DMS 273 (cell line): ENCODE measurements at regions not wholly inside any gene's neighbourhood (a gene's known extent, or its start where the extent isn't known, plus 50 kb on each side); places are given as distances from the start of the nearest gene placed in this dataset.
"Not testable (repeated sequence)": the region's sequence is repeated elsewhere in the genome, so short reads cannot be mapped to it uniquely, and the experiment has no call there.

Experiments used
- DNase-seq: peaks from one replicate; lab custom pipeline; 2025; ENCODE audit not compliant: unreplicated experiment; lab: John Stamatoyannopoulos, UW

DNA sequence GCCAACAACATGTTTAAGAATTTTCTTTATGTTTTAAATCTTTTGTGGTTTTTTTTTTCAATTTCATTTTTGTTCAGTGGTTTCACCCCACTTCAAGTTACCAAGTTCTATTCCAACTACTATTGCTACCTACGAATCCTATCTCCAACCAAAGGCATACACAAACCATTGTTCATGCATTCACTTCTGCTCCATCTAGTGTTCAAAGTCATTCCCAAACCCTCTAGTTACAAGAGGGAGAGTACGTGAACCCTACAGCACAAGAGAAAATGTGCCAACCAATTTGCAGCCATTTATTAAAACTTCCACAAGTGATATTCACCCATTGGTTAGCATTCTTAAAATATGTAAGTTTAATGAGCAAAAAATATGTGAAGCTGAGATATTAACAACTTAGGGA, 295.1 kb upstream of the KYNU start:
- DNase-seq = no peak

DNA sequence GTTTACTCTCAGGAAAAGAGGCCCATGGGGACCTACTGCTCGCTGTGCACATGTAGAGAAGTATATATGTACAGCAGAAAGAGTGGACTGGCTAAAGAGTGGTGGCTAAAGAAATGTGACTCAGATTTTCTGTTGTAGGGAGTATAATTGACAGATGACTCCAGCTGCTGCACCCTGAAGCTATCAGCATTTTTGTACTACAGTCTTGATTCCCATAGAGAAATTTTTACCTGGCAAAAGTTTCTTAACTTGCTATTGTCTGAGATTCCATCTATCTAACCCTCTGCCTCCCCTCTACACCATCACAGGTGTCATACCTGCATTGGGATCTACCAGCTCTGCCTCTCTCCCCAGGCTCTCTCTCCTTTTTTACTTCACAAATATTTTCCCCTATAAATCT, 296.0 kb upstream of the KYNU start:
- no peak for DNase-seq

DNA sequence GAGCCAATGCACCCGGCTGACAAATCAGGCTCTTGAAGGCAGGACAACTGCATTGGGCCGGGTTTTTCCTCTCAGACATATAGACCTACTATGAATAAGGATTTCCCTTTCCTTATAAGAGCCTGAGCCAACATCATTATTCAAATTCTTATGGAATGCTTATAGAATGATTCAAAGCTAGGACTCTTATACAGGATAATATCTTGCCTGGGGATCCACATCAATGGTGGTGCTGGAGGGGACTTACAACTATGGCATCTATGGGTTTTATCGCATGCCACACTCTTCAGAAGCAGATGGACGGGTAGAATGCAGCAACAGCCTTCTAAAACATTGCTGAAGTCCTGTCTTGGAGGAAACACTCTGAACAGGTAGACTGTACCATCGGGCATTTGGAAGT, 296.8 kb upstream of the KYNU start:
- DNase-seq = no peak

DNA sequence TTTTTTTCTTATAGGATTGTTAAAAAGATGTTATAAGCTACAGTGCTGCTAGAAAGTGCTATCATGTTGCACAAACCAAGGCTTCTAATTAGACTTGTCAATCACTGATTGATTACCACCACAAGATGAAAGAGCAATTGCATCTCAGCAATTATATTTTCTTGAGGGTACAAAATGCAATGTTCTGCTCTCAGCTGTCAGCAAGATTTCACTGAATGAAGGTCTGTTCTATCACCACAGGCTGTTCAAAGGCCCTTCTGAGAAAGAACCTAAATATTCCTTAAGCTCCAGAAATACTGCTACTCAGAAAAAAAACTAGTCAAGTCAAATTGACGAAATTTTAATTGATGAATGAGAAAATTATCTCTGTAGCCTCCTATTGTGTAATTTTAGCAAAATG, 301.9 kb upstream of the KYNU start:
- no peak for DNase-seq

DNA sequence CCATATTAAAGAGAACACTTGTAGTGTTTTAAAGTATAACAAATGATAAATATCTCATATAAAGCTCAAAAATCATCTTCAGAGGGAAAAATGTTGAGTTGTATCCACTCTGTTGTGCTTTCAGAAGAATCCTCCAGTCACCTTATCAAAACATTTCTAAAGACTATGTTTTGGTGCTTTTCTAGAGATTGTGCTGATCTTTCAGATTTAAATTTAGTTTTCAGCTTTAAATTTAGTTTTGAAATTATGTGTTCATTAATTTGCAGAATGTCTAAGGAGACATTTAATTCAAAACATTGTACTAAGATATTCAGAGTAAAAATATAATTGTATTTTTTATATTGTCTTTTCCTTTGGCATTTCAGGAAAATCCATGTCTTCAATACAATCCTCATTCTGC, 303.1 kb upstream of the KYNU start:
- no peak for DNase-seq

DNA sequence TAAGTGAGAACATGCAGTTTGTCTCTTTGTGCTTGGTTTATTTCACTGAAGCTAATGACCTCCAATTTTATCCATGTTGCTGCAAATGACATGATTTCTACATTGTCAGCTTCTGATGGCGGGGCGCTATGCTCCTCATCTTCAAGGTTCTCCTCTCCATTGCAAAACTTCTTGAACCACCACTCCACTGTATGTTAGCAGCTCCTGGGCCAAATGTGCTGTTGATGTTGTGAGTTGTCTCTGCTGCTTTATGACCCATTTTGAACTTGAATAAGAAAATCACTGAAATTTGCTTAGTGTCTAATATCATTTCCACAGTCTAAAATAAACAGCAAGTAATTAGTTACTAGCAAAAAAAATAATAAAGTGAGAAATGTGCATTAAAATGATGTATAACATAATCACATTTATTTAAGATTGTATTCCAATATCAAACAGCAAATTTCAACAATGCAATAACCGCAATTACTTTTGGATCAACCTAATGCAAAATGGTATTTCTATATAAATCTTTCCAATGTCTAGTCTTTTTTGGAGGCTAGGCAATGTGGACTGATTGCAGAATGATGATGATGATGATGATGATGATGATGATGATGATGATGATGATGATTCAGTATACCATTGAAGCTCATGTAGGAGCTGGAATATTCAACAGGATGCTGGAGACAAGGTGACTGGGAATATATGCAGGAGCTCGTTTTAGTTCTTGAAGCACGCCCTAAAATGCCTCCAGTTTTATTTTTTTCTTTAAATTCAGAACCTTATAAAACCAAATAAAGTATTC, 304.9 kb upstream of the KYNU start:
- no peak for DNase-seq

DNA sequence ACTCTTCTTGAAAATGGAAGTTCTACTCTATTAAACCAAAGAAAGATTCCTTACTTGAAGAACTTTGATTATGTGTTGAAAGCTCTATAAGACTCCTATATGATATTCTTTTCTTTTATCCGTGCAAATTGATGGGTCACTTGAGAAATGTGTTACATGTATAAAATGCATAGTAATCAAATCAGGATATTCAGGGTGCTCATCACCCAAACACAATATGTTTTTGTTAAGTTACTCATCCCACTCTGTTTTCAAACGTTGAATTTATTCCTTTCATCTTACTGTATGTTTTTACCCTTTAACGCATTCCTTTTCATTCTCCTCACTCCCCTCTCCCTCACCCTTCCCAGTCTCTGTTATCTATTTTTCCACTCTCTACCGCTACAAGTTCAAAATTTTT, 305.5 kb upstream of the KYNU start:
- DNase-seq = no peak

DNA sequence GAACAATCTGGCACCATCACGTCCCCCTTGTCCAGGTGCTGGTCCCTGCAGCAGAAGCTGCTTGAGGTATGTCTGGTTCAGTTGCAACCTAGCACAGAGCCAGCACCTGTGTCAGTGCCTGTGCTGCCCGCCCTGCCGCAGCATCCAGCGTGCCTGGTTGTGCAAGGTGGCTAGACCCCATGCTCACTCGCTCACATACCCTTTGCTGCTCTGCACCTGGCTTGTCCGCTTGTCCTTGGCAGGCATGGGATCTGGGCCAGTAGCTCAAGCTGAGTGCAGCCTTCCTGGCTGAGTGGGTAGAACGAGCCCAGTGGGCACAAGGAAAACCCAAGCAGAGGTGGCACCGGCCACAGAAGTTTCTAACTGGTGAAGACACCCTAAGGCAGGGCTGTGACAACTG, 314.6 kb upstream of the KYNU start:
- no peak for DNase-seq

DNA sequence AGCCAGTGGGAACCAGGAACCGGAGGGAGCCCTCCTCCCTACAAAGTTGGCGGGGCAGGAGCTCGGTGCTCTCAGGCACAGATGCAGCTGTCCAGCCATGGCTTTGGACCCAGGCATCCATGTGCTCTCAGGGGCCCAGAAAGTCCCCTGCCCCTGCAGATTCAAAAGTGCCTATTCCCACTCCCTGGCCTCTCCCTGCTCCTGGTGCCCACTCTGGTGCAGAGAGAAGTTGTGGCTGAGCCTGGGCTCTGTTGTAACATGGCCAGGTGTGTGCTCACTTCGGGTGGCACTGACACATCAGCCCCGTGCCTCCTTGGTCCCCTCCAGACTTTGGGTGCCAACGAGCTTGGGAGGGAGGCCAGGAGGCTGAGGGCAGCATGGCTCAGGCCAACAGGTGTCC, 315.8 kb upstream of the KYNU start:
- no peak for DNase-seq

DNA sequence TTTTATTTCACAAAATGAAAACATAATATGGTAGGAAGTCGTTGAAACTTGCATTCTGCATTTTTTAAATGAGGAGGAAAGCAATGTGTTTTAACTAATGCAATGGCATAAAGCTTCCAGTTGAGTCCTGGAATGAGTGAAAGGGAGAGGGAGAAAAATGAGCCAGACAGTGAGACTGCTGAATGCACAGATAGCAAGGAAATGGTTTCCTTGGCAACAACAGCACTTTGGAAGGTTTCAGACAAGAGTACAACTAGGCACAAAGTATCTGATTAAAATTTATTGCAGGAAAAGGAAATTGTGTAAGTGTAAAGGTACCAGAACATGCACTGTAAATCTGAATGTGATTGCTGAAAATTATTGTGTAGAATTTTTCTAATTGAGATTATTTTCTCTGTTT, 320.1 kb upstream of the KYNU start:
- no peak for DNase-seq

DNA sequence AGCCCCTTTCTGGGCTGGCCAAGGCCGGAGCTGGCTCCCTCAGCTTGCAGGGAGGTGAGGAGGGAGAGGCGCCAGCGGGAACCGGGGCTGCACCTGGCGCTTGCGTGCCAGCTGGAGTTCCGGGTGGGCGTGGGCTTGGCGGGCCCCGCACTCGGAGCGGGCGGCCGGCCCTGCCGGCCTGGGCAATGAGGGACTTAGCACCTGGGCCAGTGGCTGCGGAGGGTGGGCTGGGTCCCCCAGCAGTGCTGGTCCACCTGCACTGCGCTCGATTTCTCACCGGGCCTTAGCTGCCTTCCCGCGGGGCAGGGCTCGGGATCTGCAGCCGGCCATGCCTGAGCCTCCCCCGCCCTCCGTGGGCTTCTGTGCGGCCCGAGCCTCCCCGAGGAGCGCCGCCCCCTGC, 331.5 kb upstream of the KYNU start:
- not testable (repeated sequence) for DNase-seq

DNA sequence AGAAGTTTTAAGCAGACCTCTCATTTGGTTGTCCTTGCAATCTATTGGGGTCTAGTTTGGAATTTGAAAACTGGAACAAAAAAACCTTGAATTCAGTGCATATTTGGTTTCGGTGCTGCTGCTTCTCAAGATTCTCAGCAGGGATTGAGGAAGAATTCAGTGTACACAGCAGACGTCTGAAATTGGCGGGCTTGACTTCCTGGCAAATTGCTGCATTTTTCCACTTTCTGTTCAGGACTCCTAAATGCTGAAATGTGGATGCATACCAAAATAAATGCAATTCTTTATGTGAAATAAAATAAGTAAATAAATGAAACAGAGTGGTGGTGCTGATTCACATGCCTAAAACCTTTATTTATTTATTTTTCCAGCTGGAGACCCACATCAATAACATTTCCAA, 332.4 kb upstream of the KYNU start:
- DNase-seq = no peak

DNA sequence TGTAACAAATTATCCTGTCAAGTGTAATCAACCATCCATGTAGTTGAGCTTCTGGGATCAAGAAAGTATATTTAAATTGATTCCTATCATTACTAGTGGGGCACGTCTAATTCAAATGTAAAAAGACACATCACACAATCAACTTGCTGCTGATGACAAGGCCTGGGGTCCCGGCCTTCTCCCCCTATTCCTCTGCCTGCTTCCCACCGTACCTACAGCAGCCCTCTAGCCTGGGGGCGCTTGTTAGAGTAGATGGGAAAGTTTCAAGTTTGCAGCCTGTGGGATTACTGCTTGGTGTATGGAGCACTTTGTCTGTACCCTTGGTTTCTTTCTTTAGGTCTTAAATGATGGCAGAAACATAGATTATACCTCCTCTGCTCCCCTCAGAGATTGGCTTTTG, 333.3 kb upstream of the KYNU start:
- DNase-seq = no peak

DNA sequence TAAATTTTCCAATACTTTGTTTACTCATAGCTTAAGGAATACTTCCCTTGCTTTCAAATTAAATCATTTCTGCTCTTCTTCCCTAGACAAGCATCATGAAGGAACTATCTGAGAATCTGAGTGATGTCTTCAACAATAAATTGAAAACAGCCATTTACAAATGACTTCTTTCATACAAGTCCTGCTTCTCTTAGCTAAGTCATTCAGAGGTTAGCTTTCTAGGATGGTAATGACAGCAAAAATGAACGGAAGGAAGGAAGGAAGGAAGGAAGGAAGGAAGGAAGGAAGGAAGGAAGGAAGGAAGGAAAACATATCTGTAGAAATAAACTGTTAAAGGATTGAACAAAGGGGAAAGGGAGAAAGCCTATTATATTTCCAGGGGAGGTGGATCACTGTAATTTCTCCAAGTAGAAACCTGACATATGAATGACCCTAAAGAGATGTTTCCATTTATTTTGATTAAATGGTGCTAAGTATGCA, 335.0 kb upstream of the KYNU start:
- no peak for DNase-seq

DNA sequence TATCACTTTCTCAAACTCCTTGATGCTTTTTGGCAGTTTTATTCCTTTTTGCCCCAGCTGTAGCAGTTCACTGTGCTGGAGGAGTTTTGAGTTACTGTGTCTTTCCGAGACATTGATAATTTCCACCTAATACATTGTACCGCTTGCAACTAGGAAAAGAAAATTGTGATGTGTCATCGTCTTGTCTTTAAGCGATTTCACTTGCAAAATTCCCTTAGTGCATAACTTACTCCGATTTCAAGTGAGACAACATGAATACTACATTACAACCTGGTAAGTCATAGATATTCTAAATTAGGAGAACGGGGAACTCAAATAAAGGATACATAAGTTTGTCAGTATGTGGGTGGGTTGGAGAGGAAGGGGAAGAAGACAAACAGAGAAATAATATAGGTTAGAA, 340.5 kb upstream of the KYNU start:
- no peak for DNase-seq

DNA sequence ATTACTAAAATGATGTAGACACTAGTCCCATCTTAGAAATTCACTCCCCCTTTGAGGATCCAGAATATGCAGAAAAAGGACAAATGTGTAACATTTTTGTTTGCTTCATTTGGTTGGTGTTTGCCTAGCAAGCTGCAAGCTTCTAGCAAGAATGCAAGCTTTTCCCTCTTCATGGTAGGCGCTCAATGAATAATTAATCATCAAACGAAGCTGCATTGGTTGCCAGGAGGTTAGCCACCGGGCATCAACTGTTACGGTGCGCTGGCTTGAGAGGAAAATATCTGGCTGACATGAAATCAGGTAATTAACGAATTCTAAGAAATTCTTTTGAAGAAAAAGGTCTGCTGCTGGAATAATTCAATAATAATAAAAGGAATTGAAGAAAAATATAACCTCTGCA, 341.0 kb upstream of the KYNU start:
- no peak for DNase-seq

DNA sequence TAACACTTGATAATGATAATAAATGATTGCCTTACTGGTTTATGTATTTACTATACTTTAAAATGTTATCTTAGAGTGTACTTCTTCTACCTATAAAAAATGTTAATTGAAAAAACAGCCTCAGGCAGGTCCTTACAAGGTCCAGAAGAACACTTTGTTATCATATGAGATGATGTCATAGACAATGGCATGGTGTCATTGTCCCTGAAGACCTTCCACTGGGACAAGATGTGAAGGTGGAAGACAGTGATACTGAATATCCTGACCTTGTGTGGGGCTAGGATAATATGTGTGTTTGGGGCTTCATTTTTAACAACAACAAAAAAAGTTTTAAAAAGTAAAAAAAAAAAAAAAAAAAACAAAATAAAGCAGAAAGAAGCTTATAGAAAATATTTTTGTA, 342.2 kb upstream of the KYNU start:
- no peak for DNase-seq

DNA sequence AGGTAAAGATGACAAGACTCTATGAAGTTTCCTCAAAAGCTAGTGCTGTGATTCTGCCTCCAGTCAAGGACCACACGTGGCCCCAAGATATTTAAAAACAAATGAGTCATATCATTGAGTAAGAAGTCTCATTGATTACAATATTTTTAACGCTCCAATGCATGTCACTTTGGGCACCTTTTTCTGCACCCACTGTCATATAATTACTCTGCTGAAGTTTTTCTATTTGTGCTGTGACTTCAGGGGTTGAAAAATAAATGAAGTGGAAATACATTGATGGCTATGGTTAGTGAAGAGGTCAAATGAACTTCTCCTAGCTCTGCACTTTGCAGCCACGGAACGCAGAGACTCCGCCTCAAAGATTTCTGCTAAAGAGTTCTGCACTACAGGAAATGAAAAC, 344.3 kb upstream of the KYNU start:
- no peak for DNase-seq

DNA sequence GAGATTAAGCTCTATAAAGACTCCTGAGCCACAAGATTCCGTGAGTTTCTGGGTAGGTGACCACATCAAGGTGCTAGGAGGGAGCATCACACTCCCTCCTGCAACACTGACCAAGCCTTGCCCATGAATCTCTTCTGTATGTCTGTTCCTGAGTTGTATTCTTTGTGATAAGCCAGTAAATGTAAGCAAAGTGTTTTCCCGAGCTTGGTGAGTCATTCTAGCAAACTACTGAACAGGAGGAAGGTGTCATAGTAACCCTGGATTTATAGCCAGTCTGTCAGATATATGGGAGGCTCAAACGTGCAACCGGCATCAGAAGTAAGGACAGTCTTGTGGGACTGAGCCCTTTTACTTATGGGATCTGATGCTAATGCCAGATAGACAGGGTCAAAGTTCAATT, 346.1 kb upstream of the KYNU start:
- DNase-seq = no peak

DNA sequence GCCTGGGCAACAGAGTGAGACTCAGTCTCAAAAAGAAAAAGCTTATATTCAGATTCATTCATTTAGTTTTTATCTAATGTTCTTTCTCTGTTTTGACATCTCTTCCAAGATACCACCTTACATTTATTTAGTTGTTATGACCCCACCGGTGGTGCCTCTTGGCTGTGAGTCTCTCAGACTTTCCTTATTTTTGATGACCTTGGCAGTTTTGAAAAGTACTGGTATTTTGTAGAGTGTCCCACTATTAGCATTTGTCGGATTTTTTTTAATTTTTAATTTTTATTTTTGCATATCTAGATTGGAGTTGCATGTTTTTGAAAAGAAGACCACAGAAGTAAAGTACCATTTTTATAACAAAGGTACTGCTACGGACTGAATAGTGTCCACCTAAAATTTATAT, 351.7 kb upstream of the KYNU start:
- no peak for DNase-seq

DNA sequence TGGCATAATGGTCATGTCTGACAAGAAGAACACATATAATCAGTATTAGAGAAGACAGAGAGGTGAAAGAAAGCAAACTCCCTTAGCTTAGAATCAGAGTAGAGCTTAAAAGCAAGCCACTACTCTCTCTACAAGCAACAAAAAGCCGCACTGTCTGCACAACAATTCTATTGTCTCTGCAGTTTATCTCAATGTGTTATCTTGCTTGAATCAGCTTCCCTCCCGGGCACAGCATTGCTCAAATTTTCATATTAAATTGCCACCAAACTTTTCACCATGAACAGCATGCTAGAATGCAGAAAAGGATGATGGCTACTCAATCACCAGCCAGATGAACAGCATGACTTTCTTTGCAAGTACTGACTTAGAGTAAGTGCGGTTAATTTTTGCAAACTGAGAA, 356.0 kb upstream of the KYNU start:
- DNase-seq = no peak

DNA sequence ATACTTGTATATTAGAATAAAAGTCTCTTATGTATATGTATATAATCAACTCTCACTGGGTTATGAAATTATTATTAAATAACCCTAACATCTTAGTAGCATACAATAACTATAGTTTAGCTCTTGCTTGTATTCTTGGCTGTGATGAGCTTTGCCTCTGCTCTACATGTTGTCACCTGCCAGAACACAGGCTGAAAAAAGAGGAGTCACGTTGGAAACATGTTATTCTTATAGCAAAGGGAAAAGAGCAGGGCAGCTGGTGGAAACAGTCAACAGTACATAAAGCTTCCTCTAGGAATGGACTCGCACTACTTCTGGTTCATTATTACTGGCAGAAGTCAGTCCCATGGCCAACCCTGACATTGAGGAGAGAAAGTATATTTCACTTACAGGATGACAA, 362.0 kb upstream of the KYNU start:
- DNase-seq = no peak

DNA sequence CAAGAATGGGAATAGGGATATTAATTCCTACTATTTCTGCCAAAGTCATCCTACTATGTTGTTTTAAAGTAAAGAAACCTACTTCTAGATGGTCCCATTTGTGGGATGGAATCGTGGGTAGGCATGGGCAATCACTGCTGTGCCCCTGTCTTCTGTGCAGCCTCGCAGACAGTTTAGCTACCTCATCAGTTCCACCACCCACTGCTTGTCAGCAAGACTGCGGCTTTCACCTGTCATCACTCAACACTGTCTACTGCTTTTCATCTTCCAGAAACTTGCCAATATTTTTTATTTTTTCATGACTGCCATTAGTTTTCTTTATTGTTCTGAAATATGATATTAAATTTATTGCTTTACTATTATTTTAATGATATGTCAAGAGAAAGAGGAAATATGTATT, 368.1 kb upstream of the KYNU start:
- no peak for DNase-seq
